Karpas-422 (cell line): ENCODE measurements at regions not wholly inside any gene's neighbourhood (a gene's known extent, or its start where the extent isn't known, plus 50 kb on each side); places are given as distances from the start of the nearest gene placed in this dataset.
"Not testable (repeated sequence)": the region's sequence is repeated elsewhere in the genome, so short reads cannot be mapped to it uniquely, and the experiment has no call there.

Experiments
- DNase-seq: peaks from one replicate; pipeline ENCODE4 v3.0.0-alpha.2; 2015
- H2AFZ ChIP-seq: fragments of 200-600 bp; sonication (generic); 2 replicates; pipeline ENCODE4 v1.6.1; 2014; ENCODE audit warnings: antibody characterized with exemption, low read length, mixed read lengths
- H3K27ac ChIP-seq: fragments of 200-600 bp; sonication (generic); 2 replicates; pipeline ENCODE4 v1.5.1; 2014; ENCODE audit warnings: mild to moderate bottlenecking, low read length, moderate library complexity
- H3K27me3 ChIP-seq: fragments of 200-600 bp; sonication (generic); 2 replicates; pipeline ENCODE4 v1.6.1; 2014; ENCODE audit warnings: low read length, mixed read lengths
- H3K36me3 ChIP-seq: fragments of 200-600 bp; sonication (generic); 2 replicates; pipeline ENCODE4 v1.6.1; 2014; ENCODE audit warnings: low read length, mixed read lengths; ENCODE audit not compliant: insufficient read depth
- H3K4me1 ChIP-seq: fragments of 200-600 bp; sonication (generic); 2 replicates; pipeline ENCODE4 v1.6.1; 2014; ENCODE audit warnings: mild to moderate bottlenecking, low read length, mixed read lengths
- H3K4me2 ChIP-seq: fragments of 200-600 bp; sonication (generic); 2 replicates; pipeline ENCODE4 v1.6.1; 2014; ENCODE audit warnings: low read length, low read depth, mild to moderate bottlenecking; ENCODE audit not compliant: poor library complexity, severe bottlenecking
- H3K4me3 ChIP-seq: fragments of 200-600 bp; sonication (generic); 2 replicates; pipeline ENCODE4 v1.5.1; 2014; ENCODE audit warnings: mild to moderate bottlenecking, antibody characterized with exemption, low read length, mixed read lengths
- H3K79me2 ChIP-seq: fragments of 200-600 bp; sonication (generic); 2 replicates; pipeline ENCODE4 v1.6.1; 2014; ENCODE audit warnings: mild to moderate bottlenecking, low read length, mixed read lengths
- H3K9ac ChIP-seq: fragments of 200-600 bp; sonication (generic); 2 replicates; pipeline ENCODE4 v1.6.0; 2014; ENCODE audit warnings: low read length
- H3K9me2 ChIP-seq: fragments of 200-600 bp; sonication (generic), shearing (Covaris generic); replicated peaks from 2 replicates; pipeline ENCODE4 v1.6.0; 2014; ENCODE audit warnings: mild to moderate bottlenecking, low read length, moderate library complexity; ENCODE audit not compliant: insufficient read depth
- H3K9me3 ChIP-seq: fragments of 300-700, 200-600 bp; sonication (generic); 2 replicates; pipeline ENCODE4 v1.6.1; 2014; ENCODE audit warnings: low read length, mixed read lengths
- H4K20me1 ChIP-seq: fragments of 200-600 bp; sonication (generic); 2 replicates; pipeline ENCODE4 v1.6.1; 2014; ENCODE audit warnings: mild to moderate bottlenecking, antibody characterized with exemption, low read length, low read depth; ENCODE audit not compliant: insufficient read depth

GRCh38 chr1:143831479-143832378 is 140.1 kb downstream of the FAM72C start:
- not testable (repeated sequence) for H3K79me2 ChIP-seq, H3K4me1 ChIP-seq, H3K4me2 ChIP-seq, H3K36me3 ChIP-seq, H3K27ac ChIP-seq, H3K9ac ChIP-seq, H3K9me3 ChIP-seq, H3K27me3 ChIP-seq, H2AFZ ChIP-seq, DNase-seq, H4K20me1 ChIP-seq, H3K4me3 ChIP-seq, H3K9me2 ChIP-seq

DNA sequence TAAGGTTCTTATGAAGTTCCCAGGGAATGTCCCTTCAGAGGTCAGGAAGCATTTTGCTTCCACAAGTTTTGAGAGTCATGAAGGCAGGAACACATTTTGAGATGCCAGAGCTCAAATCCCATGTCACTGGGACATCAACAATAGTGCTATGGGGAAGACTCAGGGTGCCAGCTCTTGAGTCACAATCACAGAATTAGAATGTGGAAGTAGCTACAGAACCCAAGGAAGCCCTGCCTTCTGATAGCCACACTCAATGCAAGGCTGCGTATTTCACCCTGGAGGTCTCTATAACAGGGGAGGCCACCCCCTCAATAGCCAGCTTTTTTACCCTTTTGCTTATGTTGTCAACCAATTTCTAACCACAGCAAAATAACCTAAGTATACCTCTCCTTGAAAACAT is 145.6 kb downstream of the FAM72C start:
- H3K27ac ChIP-seq, H3K9me3 ChIP-seq, H3K79me2 ChIP-seq, H3K9ac ChIP-seq, H3K4me2 ChIP-seq, DNase-seq, H3K9me2 ChIP-seq, H3K27me3 ChIP-seq, H3K4me3 ChIP-seq, H3K4me1 ChIP-seq, H4K20me1 ChIP-seq, H3K36me3 ChIP-seq, H2AFZ ChIP-seq: not testable (repeated sequence)

DNA sequence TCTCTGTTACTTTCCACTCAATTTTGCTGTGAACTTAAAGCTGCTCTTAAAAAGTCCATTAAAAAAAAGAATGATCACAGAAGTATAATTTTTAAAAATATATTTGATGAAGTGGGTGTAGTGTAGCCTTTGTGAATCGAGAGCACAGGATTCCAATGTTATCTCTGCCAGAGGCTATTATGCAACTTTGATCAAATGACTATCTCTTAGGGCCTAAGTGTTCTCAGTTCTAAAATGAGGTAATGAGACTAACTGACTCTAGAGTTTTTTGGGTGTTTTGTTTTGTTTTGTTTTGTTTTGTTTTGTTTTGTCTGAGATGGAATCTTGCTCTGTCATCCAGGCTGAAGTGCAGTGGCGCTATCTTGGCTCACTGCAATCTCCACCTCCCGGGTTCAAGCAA is 147.5 kb downstream of the FAM72C start:
- not testable (repeated sequence) for H4K20me1 ChIP-seq, H3K27me3 ChIP-seq, H3K9me3 ChIP-seq, H3K9ac ChIP-seq, H2AFZ ChIP-seq, H3K4me1 ChIP-seq, H3K4me2 ChIP-seq, H3K4me3 ChIP-seq, H3K27ac ChIP-seq, DNase-seq, H3K9me2 ChIP-seq, H3K79me2 ChIP-seq, H3K36me3 ChIP-seq

DNA sequence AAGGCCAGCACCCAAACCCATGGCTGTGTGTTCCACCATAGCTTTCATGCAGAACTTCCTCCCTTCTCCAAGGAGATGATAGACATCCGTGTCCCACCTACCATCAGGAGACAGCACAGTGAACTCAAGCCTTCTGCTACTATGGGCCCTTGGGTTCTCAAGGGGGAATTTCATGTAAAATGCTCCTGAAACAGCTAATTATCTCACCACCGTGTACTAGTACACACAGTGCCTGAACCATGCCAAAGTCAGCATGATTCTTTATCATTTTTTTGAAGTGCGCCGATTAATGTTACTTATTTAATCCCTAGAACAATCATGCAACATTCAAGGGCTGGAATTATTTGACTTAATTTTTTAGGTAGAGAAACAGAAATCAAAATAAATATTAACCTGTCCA is 151.7 kb downstream of the FAM72C start:
- not testable (repeated sequence) for H2AFZ ChIP-seq, H3K36me3 ChIP-seq, H4K20me1 ChIP-seq, H3K9me3 ChIP-seq, DNase-seq, H3K9me2 ChIP-seq, H3K79me2 ChIP-seq, H3K9ac ChIP-seq, H3K4me2 ChIP-seq, H3K27ac ChIP-seq, H3K4me1 ChIP-seq, H3K27me3 ChIP-seq, H3K4me3 ChIP-seq

GRCh38 chr1:143816369-143816768 is 155.4 kb downstream of the FAM72C start:
- H3K9me2 ChIP-seq, H3K4me1 ChIP-seq, H3K79me2 ChIP-seq, H3K4me3 ChIP-seq, H3K27ac ChIP-seq, DNase-seq, H4K20me1 ChIP-seq, H3K9me3 ChIP-seq, H3K9ac ChIP-seq, H3K27me3 ChIP-seq, H3K36me3 ChIP-seq, H3K4me2 ChIP-seq, H2AFZ ChIP-seq: not testable (repeated sequence)

DNA sequence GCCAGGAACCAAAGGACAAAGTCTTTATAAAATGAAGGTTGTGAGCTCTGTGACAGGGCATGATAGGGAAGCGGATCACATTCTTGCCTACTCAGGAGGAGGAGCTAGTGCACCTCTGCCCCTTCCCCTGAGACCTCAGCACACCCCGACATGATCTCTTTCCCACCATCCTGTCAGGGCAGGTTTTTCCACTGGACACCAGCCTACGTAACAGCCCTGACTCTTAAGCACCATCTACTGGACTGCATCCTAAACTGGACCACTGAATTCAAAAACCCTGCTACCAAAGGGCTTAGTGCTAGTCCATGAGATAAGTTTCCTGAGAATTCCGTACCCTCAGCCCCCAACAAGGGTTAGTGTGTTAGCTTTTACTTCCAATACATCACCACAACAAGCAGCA is 166.4 kb downstream of the FAM72C start:
- H3K79me2 ChIP-seq, H3K27me3 ChIP-seq: not testable (repeated sequence)

GRCh38 chr1:143804707-143805356 is 167.0 kb downstream of the FAM72C start:
- not testable (repeated sequence) for H3K79me2 ChIP-seq

More for the DNA sequence above, 166.4 kb downstream of the FAM72C start:
- H3K9ac ChIP-seq, H3K9me2 ChIP-seq, H3K4me2 ChIP-seq, H3K9me3 ChIP-seq, DNase-seq, H3K4me3 ChIP-seq, H3K4me1 ChIP-seq, H3K27ac ChIP-seq, H4K20me1 ChIP-seq, H3K36me3 ChIP-seq, H2AFZ ChIP-seq: not testable (repeated sequence)

DNA sequence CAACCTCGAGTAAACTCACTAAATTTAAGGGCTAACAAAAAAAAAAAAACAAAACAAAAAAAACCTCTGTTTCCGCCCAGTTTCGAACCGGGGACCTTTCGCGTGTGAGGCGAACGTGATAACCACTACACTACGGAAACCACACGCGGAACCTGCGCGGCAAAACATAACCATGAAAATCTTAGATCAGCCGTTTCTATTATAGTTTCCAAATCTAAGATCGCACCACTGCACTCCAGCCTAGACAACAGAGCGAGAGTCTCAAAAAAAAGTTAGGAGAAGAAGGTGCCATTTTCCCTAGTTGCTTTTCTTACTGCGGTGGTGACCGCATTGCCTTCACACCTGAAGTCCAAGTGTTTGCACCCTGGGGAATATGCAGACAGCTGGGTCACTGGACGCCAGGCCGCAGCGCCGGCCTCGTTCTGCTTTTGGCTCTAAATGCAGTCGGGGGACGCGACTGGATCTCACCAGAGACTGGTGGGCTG is 167.8 kb downstream of the FAM72C start:
- DNase-seq, H3K36me3 ChIP-seq, H3K4me3 ChIP-seq, H4K20me1 ChIP-seq, H3K27ac ChIP-seq, H3K9ac ChIP-seq, H3K4me2 ChIP-seq, H3K4me1 ChIP-seq, H3K27me3 ChIP-seq, H3K79me2 ChIP-seq, H3K9me2 ChIP-seq, H2AFZ ChIP-seq, H3K9me3 ChIP-seq: not testable (repeated sequence)

More at GRCh38 chr1:143804707-143805356, 167.0 kb downstream of the FAM72C start:
- H3K27me3 ChIP-seq, H3K4me1 ChIP-seq, H3K27ac ChIP-seq, H3K4me3 ChIP-seq, H3K4me2 ChIP-seq, DNase-seq, H3K9me3 ChIP-seq, H4K20me1 ChIP-seq, H3K36me3 ChIP-seq, H3K9ac ChIP-seq, H2AFZ ChIP-seq, H3K9me2 ChIP-seq: not testable (repeated sequence)
